Neural cell (in vitro differentiated cells): ENCODE measurements at regions not wholly inside any gene's neighbourhood (a gene's known extent, or its start where the extent isn't known, plus 50 kb on each side); places are given as distances from the start of the nearest gene placed in this dataset.

Source experiments
- EP300 ChIP-seq: fragments of 450-650 bp; conservative IDR thresholded peaks from 2 replicates; pipeline ENCODE4 v1.6.1; 2014; ENCODE audit warnings: antibody characterized with exemption, mild to moderate bottlenecking, moderate library complexity; ENCODE audit not compliant: poor library complexity, severe bottlenecking
- EZH2 ChIP-seq: fragments of 200-600, 300-800 bp; shearing (Covaris generic), sonication (generic); IDR thresholded peaks from 2 replicates; pipeline ENCODE4 v1.6.1; 2014; ENCODE audit warnings: antibody characterized with exemption, low read length, borderline replicate concordance, mild to moderate bottlenecking; ENCODE audit not compliant: insufficient read depth, poor library complexity, severe bottlenecking
- TF ChIP-seq, protein P1 (sequence below): fragments of 450-650 bp; IDR thresholded peaks from 2 replicates; pipeline ENCODE4 v1.5.1; 2014; ENCODE audit warnings: antibody characterized with exemption, mild to moderate bottlenecking, moderate library complexity; ENCODE audit not compliant: poor library complexity, severe bottlenecking
- TF ChIP-seq, protein P2 (sequence below): IDR thresholded peaks from 2 replicates; pipeline ENCODE4 v1.6.1; 2012; ENCODE audit warnings: borderline replicate concordance

DNA sequence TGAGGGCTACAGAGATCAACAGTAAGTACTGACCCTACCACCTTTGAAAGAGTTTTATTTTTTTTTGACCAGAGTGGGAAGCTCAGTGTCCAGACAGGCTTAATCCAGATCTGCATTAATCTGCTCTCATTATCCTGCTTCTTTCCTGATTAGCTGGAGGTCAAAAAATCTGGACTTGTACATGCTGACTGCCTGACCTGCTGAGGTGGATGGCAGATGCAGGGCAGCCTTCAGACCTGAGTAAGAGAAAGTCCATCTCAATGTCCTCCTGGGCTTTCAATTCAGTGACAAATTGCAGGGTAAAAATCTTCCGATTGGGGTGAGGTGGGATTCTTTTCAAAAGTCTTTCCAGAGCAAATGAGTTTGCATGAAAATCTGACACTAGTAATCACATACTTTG is 998.8 kb upstream of the PIK3C3 start:
- TF ChIP-seq EZH2 (no peak), EP300 (no peak)
- TF ChIP-seq, protein P1, sequence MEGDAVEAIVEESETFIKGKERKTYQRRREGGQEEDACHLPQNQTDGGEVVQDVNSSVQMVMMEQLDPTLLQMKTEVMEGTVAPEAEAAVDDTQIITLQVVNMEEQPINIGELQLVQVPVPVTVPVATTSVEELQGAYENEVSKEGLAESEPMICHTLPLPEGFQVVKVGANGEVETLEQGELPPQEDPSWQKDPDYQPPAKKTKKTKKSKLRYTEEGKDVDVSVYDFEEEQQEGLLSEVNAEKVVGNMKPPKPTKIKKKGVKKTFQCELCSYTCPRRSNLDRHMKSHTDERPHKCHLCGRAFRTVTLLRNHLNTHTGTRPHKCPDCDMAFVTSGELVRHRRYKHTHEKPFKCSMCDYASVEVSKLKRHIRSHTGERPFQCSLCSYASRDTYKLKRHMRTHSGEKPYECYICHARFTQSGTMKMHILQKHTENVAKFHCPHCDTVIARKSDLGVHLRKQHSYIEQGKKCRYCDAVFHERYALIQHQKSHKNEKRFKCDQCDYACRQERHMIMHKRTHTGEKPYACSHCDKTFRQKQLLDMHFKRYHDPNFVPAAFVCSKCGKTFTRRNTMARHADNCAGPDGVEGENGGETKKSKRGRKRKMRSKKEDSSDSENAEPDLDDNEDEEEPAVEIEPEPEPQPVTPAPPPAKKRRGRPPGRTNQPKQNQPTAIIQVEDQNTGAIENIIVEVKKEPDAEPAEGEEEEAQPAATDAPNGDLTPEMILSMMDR, result no peak
- TF ChIP-seq, protein P2, sequence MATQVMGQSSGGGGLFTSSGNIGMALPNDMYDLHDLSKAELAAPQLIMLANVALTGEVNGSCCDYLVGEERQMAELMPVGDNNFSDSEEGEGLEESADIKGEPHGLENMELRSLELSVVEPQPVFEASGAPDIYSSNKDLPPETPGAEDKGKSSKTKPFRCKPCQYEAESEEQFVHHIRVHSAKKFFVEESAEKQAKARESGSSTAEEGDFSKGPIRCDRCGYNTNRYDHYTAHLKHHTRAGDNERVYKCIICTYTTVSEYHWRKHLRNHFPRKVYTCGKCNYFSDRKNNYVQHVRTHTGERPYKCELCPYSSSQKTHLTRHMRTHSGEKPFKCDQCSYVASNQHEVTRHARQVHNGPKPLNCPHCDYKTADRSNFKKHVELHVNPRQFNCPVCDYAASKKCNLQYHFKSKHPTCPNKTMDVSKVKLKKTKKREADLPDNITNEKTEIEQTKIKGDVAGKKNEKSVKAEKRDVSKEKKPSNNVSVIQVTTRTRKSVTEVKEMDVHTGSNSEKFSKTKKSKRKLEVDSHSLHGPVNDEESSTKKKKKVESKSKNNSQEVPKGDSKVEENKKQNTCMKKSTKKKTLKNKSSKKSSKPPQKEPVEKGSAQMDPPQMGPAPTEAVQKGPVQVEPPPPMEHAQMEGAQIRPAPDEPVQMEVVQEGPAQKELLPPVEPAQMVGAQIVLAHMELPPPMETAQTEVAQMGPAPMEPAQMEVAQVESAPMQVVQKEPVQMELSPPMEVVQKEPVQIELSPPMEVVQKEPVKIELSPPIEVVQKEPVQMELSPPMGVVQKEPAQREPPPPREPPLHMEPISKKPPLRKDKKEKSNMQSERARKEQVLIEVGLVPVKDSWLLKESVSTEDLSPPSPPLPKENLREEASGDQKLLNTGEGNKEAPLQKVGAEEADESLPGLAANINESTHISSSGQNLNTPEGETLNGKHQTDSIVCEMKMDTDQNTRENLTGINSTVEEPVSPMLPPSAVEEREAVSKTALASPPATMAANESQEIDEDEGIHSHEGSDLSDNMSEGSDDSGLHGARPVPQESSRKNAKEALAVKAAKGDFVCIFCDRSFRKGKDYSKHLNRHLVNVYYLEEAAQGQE, result no peak
